ENCODE measurements at regions not wholly inside any gene's neighbourhood (a gene's known extent, or its start where the extent isn't known, plus 50 kb on each side); places are given as distances from the start of the nearest gene placed in this dataset.
"Not testable (repeated sequence)": the region's sequence is repeated elsewhere in the genome, so short reads cannot be mapped to it uniquely, and the experiment has no call there.

DNA sequence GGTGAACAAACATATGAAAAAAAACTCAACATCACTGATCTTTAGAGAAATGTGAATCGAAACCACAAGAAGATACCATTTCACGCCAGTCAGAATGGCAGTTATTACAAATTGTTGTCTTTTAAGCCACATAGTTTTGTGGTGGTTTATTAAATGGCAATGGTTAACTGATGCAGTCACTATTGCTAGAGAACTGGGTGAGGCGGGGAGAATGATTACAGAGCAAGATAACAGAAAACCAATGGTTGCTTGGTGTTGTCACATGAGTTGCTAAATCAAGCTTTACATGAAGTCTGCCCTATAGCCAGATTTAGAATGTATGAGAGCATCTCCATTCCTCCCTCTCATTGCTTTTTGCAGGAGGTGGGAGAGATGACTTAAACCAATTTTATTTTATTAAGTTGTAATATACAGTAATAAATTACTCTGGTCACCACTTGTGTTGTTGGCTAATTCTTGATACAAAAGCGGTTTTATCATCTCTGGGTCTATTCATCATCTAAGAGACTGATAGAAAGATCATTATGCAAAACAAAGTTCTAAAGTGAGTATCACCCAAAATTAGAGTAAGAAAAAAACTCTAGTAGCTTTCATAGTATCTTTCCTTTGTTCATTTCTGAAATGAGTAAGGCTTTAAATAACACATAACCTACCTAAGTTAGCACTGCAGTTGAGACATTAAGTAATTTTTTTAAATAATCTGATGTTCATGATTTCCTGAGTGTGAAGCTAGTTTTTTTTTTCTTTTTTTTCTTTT is 859.5 kb downstream of the STIM2 start:
- no peak for DNase-seq (ENCODE audit: low read depth, low spot score)

DNA sequence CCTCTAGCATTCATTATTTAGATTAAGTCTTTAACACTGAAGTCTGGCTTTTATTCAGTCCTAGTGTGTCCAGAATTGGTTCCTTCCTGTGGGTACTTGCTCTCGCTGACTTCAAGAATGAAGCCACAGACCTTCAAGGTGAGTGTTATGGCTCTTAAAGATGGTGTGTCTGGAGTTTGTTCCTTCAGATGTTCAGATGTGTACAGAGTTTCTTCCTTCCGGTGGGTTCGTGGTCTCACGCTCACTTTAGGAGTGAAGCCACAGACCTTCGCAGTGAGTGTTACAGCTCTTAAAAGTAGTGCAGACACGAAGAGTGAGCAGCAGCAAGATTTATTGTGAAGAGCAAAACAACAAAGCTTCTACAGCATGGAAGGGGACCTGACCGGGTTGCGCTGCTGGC is 860.6 kb downstream of the STIM2 start:
- DNase-seq (ENCODE audit: low read depth, low spot score) = no peak

DNA sequence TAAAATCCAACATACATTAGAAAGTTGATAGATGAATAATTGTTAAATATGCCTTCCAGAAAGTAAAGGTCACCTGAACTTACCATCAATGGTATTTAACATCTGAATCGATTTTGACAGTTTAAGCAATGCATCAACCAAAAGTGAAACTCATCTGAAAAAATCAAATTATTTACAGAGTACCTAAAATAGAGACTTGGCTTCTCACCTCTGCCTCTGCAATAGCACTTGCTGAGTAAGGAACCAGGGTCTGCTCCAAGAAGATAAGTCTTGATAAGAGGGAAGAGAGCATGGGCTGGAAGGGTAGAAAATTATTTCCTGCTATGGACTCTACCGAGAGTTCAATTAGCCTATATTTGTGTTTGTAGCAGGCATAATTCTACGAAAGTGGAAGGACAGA is 868.3 kb downstream of the STIM2 start:
- no peak for DNase-seq (ENCODE audit: low read depth, low spot score)

DNA sequence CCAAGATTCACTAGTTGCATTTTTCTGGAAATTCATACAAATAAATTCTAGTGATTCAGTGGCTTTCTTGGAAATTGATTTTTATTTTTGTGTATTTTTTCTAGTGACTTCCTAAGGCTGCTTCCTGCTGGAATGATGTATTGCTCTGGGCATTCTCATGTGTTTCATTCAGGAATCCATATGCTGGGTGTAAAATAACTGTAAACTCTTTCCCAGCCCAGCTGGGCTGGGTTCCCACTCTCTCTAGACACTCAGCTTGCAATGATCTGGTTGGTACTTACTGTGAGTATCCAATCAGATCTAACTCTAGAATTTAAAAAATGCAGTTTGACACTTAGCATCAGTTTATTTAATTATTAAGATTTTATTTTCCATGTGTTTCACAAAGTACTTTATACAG is 882.2 kb downstream of the STIM2 start:
- DNase-seq (ENCODE audit: low read depth, low spot score) = no peak

- no peak for DNase-seq (ENCODE audit: low read depth, low spot score)
Measured at GRCh38 chr4:27759611-27760575, 899.3 kb downstream of the STIM2 start.

GRCh38 chr4:27763830-27764525 is 903.3 kb downstream of the STIM2 start:
- no peak for DNase-seq (ENCODE audit: low read depth, low spot score)

GRCh38 chr4:27764526-27764837 is 903.8 kb downstream of the STIM2 start:
- no peak for DNase-seq (ENCODE audit: low read depth, low spot score)

DNA sequence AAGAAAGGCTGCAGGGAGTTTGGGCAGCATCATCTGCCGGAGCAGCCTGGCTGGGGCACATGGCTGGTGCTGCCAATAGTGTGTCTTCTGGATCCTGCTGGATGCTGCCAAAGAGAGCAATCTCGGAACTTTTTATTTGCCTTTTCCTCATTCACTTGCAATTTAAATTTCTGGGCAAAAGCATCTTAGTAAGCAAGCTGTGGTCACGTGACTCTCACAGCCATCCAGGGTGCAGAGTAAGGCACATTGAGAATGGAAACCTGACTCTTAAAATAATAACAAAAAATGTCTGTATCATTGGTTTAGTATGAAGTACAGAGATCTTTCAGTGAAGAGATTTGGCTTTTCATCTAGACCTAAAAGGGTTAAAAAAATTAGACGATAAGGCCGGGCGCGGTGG is 910.3 kb downstream of the STIM2 start:
- DNase-seq (ENCODE audit: low read depth, low spot score) = no peak

DNA sequence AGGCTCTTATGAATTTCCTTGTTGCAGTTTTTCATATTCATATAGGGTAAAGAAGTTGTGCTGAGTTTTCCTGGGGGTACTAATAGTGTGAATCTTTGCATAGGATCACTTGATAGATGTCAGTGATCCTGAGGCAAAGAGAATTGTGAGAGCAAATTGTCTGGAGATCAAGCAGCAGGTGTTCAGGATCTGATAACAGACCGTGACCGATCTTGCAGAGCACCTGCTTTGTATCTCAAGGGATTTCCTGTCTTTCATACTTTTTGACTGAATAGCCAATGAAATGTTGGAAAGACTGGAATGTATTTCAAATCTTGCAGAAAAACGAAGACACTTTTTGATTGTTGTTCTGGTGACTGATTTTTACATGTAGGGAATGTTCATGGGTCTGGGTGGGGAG is 914.5 kb downstream of the STIM2 start:
- no peak for DNase-seq (ENCODE audit: low read depth, low spot score)

- DNase-seq (ENCODE audit: low read depth, low spot score) = no peak
Measured at GRCh38 chr4:27779827-27780226, 919.2 kb downstream of the STIM2 start.

- no peak for DNase-seq (ENCODE audit: low read depth, low spot score)
Measured at GRCh38 chr4:27787195-27787594, 926.6 kb downstream of the STIM2 start.

GRCh38 chr4:27789773-27790172 is 929.1 kb downstream of the STIM2 start:
- DNase-seq (ENCODE audit: low read depth, low spot score) = no peak

GRCh38 chr4:27790911-27791310 is 930.3 kb downstream of the STIM2 start:
- DNase-seq (ENCODE audit: low read depth, low spot score) = no peak

GRCh38 chr4:27791640-27792039 is 931.0 kb downstream of the STIM2 start:
- DNase-seq (ENCODE audit: low read depth, low spot score) = no peak

DNA sequence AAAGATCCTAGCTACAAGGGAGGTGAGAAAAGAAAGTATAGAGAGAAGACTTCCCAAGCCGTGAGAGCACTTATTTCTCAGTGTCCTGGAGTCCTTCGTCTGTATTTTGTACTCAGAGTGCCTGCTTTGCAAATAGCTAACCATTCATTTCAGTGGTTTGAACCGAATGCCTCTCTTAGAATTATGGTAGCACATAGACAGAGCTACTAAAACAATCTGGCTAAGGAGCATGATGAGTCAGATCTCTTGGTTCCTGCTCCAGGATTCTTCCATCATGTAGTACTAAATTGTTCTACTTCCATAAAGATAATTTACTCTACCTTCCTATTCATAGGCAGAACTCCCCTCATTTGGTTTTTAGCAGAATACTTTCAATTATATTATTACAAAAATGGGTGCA is 946.6 kb downstream of the STIM2 start:
- no peak for DNase-seq (ENCODE audit: low read depth, low spot score)

- DNase-seq (ENCODE audit: low read depth, low spot score) = no peak
Measured at GRCh38 chr4:27811948-27812347, 951.3 kb downstream of the STIM2 start.

DNA sequence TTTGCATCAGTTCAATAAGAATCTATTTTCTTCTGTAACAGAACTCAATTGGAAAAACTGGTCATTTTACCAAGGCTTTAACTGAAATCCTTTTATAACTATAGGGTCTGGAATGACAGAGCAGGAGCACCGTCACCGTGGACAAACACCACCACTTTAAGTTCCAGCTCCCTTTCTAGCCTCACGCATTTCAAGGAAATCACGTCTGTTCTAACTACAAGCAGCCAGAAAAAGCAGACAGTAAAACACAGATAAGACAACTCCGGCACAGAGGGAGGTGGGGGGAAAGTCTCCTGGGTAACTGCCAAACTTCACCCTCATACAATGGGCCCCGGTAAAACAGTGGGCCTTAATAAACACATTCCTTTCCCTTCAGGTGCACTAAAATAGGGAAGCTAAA is 952.6 kb downstream of the STIM2 start:
- not testable (repeated sequence) for DNase-seq (ENCODE audit: low read depth, low spot score)

DNA sequence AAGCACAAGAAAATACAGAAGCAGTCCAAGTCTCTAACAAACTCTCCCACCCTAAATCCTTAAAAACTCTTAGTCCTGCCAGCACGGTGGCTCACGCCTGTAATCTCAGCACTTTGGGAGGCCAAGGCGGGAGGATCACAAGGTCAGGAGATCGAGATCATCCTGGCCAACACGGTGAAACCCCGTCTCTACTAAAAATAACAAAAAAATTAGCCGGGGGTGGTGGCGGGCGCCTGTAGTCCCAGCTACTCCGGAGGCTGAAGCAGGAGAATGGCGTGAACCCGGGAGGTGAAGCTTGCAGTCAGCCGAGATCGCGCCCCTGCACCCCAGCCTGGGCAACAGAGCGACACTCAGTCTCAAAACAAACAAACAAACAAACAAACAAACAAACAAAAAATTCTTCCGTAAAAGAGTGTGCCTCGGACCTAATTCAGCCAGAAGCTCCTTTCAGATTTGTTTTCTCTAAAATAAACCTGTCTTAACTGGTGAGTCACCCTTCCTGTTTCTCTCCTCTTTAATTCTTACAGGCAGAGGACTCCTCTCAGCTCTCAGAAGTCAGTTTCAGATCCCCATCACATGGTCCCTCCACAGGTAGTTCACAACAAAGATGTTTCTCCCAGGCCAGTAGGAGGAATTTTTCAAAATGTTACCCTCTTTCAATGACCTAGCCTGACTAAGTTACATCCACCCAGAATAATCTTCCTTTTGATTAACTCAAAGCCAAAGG is 953.2 kb downstream of the STIM2 start:
- not testable (repeated sequence) for DNase-seq (ENCODE audit: low read depth, low spot score)

DNA sequence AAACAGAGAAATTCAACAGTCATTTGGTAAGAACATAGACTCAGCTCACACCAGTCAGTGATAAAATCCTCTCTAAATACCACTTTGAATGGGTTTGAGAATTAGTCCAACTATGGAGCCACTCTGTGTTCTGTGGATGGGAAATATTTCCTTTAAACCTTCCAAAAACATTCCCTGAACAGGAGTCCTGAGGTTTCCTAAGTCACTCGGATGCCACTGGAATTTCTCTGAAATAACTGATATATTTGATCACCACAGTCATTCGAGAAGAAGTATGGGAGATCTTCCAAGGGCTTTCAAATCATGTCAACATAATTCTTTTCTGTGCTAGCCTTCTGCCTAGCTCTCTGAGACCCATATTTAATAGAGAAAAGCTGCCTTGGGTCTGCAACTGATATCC is 958.6 kb downstream of the STIM2 start:
- no peak for DNase-seq (ENCODE audit: low read depth, low spot score)

- no peak for DNase-seq (ENCODE audit: low read depth, low spot score)
Measured at GRCh38 chr4:27828843-27829242, 968.2 kb downstream of the STIM2 start.

DNA sequence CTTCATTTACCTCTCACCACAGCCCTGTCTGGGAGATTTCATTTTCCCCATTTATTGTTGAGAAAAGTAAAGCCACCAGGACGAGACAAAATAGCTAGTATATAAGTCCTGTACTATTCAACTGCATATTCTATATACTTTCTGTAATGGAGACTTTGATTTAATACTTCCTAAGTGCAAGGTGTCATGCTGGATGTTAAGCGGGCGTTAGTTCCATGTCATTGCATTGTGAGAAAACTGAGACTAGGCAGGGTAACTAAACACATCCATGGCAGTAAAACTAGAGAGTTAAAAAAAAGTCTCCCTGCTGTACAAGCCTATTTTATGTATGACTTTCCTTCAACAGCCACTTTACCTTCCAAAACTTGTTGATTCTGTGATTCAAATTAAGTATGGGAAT is 969.6 kb downstream of the STIM2 start:
- no peak for DNase-seq (ENCODE audit: low read depth, low spot score)

- no peak for DNase-seq (ENCODE audit: low read depth, low spot score)
Measured at GRCh38 chr4:27835851-27836250, 975.2 kb downstream of the STIM2 start.
